CD4-positive, alpha-beta T cell treated with Interleukin-17A for 1 hour (primary cell): ENCODE measurements at regions not wholly inside any gene's neighbourhood (a gene's known extent, or its start where the extent isn't known, plus 50 kb on each side); places are given as distances from the start of the nearest gene placed in this dataset.

ENCODE experiments used
- DNase-seq: peaks from one replicate; pipeline ENCODE4 v3.0.0-alpha.2; 2020

- DNase-seq: no peak
Observed at GRCh38 chr10:4730998-4731397, 95.0 kb upstream of the AKR1E2 start.

GRCh38 chr10:4725917-4726606 is 99.9 kb upstream of the AKR1E2 start:
- no peak for DNase-seq

- no peak for DNase-seq
Observed at GRCh38 chr10:4723860-4724259, 102.1 kb upstream of the AKR1E2 start.

- DNase-seq: no peak
Observed at GRCh38 chr10:4721999-4722753, 103.8 kb upstream of the AKR1E2 start.

GRCh38 chr10:4720463-4720862 is 105.5 kb upstream of the AKR1E2 start:
- DNase-seq: no peak

- DNase-seq: no peak
Observed at GRCh38 chr10:4719671-4720070, 106.3 kb upstream of the AKR1E2 start.

- DNase-seq: no peak
Observed at GRCh38 chr10:4719036-4719435, 107.0 kb upstream of the AKR1E2 start.

GRCh38 chr10:4718544-4718943 is 107.5 kb upstream of the AKR1E2 start:
- no peak for DNase-seq

- DNase-seq: no peak
Observed at GRCh38 chr10:4717670-4718069, 108.3 kb upstream of the AKR1E2 start.

- no peak for DNase-seq
Observed at GRCh38 chr10:4710858-4711257, 115.1 kb upstream of the AKR1E2 start.

- no peak for DNase-seq
Observed at GRCh38 chr10:4708123-4708759, 117.8 kb upstream of the AKR1E2 start.

- no peak for DNase-seq
Observed at GRCh38 chr10:4707221-4707620, 118.8 kb upstream of the AKR1E2 start.

- no peak for DNase-seq
Observed at GRCh38 chr10:4704034-4704545, 121.9 kb upstream of the AKR1E2 start.

GRCh38 chr10:4701016-4701415 is 125.0 kb upstream of the AKR1E2 start:
- no peak for DNase-seq

GRCh38 chr10:4699950-4700730 is 125.9 kb upstream of the AKR1E2 start:
- no peak for DNase-seq

GRCh38 chr10:4698075-4698474 is 127.9 kb upstream of the AKR1E2 start:
- no peak for DNase-seq

- no peak for DNase-seq
Observed at GRCh38 chr10:4696186-4696585, 129.8 kb upstream of the AKR1E2 start.

- DNase-seq: no peak
Observed at GRCh38 chr10:4693967-4694366, 132.0 kb upstream of the AKR1E2 start.

GRCh38 chr10:4692206-4692605 is 133.8 kb upstream of the AKR1E2 start:
- no peak for DNase-seq

- DNase-seq: no peak
Observed at GRCh38 chr10:4691776-4692175, 134.2 kb upstream of the AKR1E2 start.

- no peak for DNase-seq
Observed at GRCh38 chr10:4691301-4691700, 134.7 kb upstream of the AKR1E2 start.

GRCh38 chr10:4688601-4689000 is 137.4 kb upstream of the AKR1E2 start:
- no peak for DNase-seq

GRCh38 chr10:4688168-4688567 is 137.8 kb upstream of the AKR1E2 start:
- DNase-seq: no peak
